HFFc6 (cell line): ENCODE measurements at regions not wholly inside any gene's neighbourhood (a gene's known extent, or its start where the extent isn't known, plus 50 kb on each side); places are given as distances from the start of the nearest gene placed in this dataset.
"Not testable (repeated sequence)": the region's sequence is repeated elsewhere in the genome, so short reads cannot be mapped to it uniquely, and the experiment has no call there.

ENCODE experiments used
- DNase-seq: peaks from one replicate; pipeline ENCODE4 v3.0.0-alpha.2; 2018
- H3K27ac Mint-ChIP-seq: 2 replicates; pipeline ENCODE4 v1.8.0; 2020; ENCODE audit warnings: mild to moderate bottlenecking, mixed read lengths
- H3K27me3 Mint-ChIP-seq: 2 replicates; pipeline ENCODE4 v1.8.0; 2021; ENCODE audit warnings: mild to moderate bottlenecking, moderate library complexity, mixed read lengths; ENCODE audit not compliant: insufficient read depth
- H3K36me3 Mint-ChIP-seq: 2 replicates; pipeline ENCODE4 v1.8.0; 2021; ENCODE audit warnings: low read depth, mixed read lengths
- H3K4me1 Mint-ChIP-seq: 2 replicates; pipeline ENCODE4 v1.8.0; 2020; ENCODE audit warnings: low read depth, mixed read lengths
- H3K4me3 Mint-ChIP-seq: 2 replicates; pipeline ENCODE4 v1.8.0; 2020; ENCODE audit warnings: mild to moderate bottlenecking, moderate library complexity, mixed read lengths
- H3K9me3 Mint-ChIP-seq: 2 replicates; pipeline ENCODE4 v1.8.0; 2020; ENCODE audit warnings: mild to moderate bottlenecking, mixed read lengths
- CTCF ChIP-seq: fragments of 200-600 bp; sonication (generic); IDR thresholded peaks from 2 replicates; pipeline ENCODE4 v1.5.0; 2021; ENCODE audit warnings: antibody characterized with exemption, mild to moderate bottlenecking

GRCh38 chr17:34474706-34475105, 104.7 kb upstream of the TMEM132E start:
- Mint-ChIP-seq H3K27ac (no peak overlapping the region), H3K36me3 (no peaks in the 10 kb centered on the region), H3K27me3 (peaks cover 7% of the 10 kb centered on the region), H3K4me3 (no peak overlapping the region), H3K9me3 (no peaks in the 10 kb centered on the region; the same call in 1 of the 2 replicates), H3K4me1 (no peaks in the 10 kb centered on the region)
- DNase-seq = no peak
- TF ChIP-seq CTCF = no peak

GRCh38 chr17:34472363-34472762, 107.0 kb upstream of the TMEM132E start:
- Mint-ChIP-seq H3K4me1 (no peaks in the 10 kb centered on the region), H3K36me3 (no peaks in the 10 kb centered on the region), H3K9me3 (no peaks in the 10 kb centered on the region; the same call in 1 of the 2 replicates), H3K4me3 (no peak overlapping the region), H3K27ac (no peak overlapping the region), H3K27me3 (peaks cover 4% of the 10 kb centered on the region)
- no peak for TF ChIP-seq CTCF
- DNase-seq = no peak

- not testable (repeated sequence) for H3K4me3 Mint-ChIP-seq, H3K27ac Mint-ChIP-seq, H3K4me1 Mint-ChIP-seq, H3K36me3 Mint-ChIP-seq, DNase-seq, H3K27me3 Mint-ChIP-seq, H3K9me3 Mint-ChIP-seq
Measured at GRCh38 chr17:34471278-34471677, 108.1 kb upstream of the TMEM132E start.

- no peak for TF ChIP-seq CTCF
- no peak overlapping the region for H3K27ac Mint-ChIP-seq
- H3K36me3 Mint-ChIP-seq = no peaks in the 10 kb centered on the region
- H3K27me3 Mint-ChIP-seq = peaks cover 11% of the 10 kb centered on the region; the same call in 1 of the 2 replicates
- no peak for DNase-seq
- H3K4me1 Mint-ChIP-seq = no peaks in the 10 kb centered on the region
- no peak overlapping the region for H3K4me3 Mint-ChIP-seq
- H3K9me3 Mint-ChIP-seq = no peaks in the 10 kb centered on the region
Measured at GRCh38 chr17:34465789-34466188, 102.8 kb upstream of the CCL1 start.

GRCh38 chr17:34464812-34465211, 101.8 kb upstream of the CCL1 start:
- Mint-ChIP-seq H3K4me3 (no peak overlapping the region), H3K27me3 (peaks cover 11% of the 10 kb centered on the region; the same call in 1 of the 2 replicates), H3K4me1 (no peaks in the 10 kb centered on the region), H3K27ac (no peak overlapping the region), H3K9me3 (no peaks in the 10 kb centered on the region), H3K36me3 (no peaks in the 10 kb centered on the region)
- no peak for DNase-seq
- no peak for TF ChIP-seq CTCF

- DNase-seq = no peak
- Mint-ChIP-seq H3K9me3 (no peaks in the 10 kb centered on the region), H3K4me1 (no peaks in the 10 kb centered on the region), H3K27me3 (peaks cover 11% of the 10 kb centered on the region; the same call in 1 of the 2 replicates), H3K4me3 (no peak overlapping the region), H3K27ac (no peak overlapping the region), H3K36me3 (no peaks in the 10 kb centered on the region)
- TF ChIP-seq CTCF = no peak
Measured at GRCh38 chr17:34458266-34458665, 95.2 kb upstream of the CCL1 start.
